HG02870 (cell line): ENCODE measurements at regions not wholly inside any gene's neighbourhood (a gene's known extent, or its start where the extent isn't known, plus 50 kb on each side); places are given as distances from the start of the nearest gene placed in this dataset.
"Not testable (repeated sequence)": the region's sequence is repeated elsewhere in the genome, so short reads cannot be mapped to it uniquely, and the experiment has no call there.

Experiments used
- ATAC-seq: cut with Tn5 transposase; IDR thresholded peaks from one replicate; pipeline ENCODE4 v1.9.1; 2021; ENCODE audit warnings: mild to moderate bottlenecking, moderate library complexity; ENCODE audit not compliant: unreplicated experiment

GRCh38 chr1:70553567-70553956 is 142.5 kb downstream of the CTH start:
- ATAC-seq: no peak

- ATAC-seq: no peak
Measured at GRCh38 chr1:70554341-70554740, 143.3 kb downstream of the CTH start.

- ATAC-seq: no peak
Measured at GRCh38 chr1:70556541-70556940, 145.5 kb downstream of the CTH start.

GRCh38 chr1:70567167-70567566 is 156.1 kb downstream of the CTH start:
- no peak for ATAC-seq

GRCh38 chr1:70571191-70571590 is 160.1 kb downstream of the CTH start:
- no peak for ATAC-seq

GRCh38 chr1:70573317-70573843 is 162.3 kb downstream of the CTH start:
- ATAC-seq: no peak

- ATAC-seq: no peak
Measured at GRCh38 chr1:70581661-70582060, 170.6 kb downstream of the CTH start.

GRCh38 chr1:70583522-70583921 is 172.5 kb downstream of the CTH start:
- no peak for ATAC-seq

- no peak for ATAC-seq
Measured at GRCh38 chr1:70586046-70586445, 175.0 kb downstream of the CTH start.

GRCh38 chr1:70587872-70588366 is 176.9 kb downstream of the CTH start:
- ATAC-seq: no peak

GRCh38 chr1:70593551-70593950 is 182.5 kb downstream of the CTH start:
- not testable (repeated sequence) for ATAC-seq

- no peak for ATAC-seq
Measured at GRCh38 chr1:70608815-70609214, 197.7 kb downstream of the CTH start.

GRCh38 chr1:70610164-70610563 is 199.1 kb downstream of the CTH start:
- ATAC-seq: not testable (repeated sequence)

GRCh38 chr1:70616946-70617345 is 205.9 kb downstream of the CTH start:
- ATAC-seq: no peak

- no peak for ATAC-seq
Measured at GRCh38 chr1:70617728-70618127, 206.7 kb downstream of the CTH start.

- ATAC-seq: no peak
Measured at GRCh38 chr1:70627910-70628309, 216.8 kb downstream of the CTH start.

- ATAC-seq: no peak
Measured at GRCh38 chr1:70628973-70629372, 217.9 kb downstream of the CTH start.

GRCh38 chr1:70633004-70633403 is 221.9 kb downstream of the CTH start:
- no peak for ATAC-seq

- no peak for ATAC-seq
Measured at GRCh38 chr1:70635868-70636267, 224.8 kb downstream of the CTH start.

GRCh38 chr1:70641868-70642267 is 230.8 kb downstream of the CTH start:
- ATAC-seq: no peak

GRCh38 chr1:70656361-70656760 is 245.3 kb downstream of the CTH start:
- ATAC-seq: no peak

GRCh38 chr1:70659891-70660290 is 248.8 kb downstream of the CTH start:
- ATAC-seq: no peak

- no peak for ATAC-seq
Measured at GRCh38 chr1:70666381-70667140, 255.5 kb downstream of the CTH start.
